Fibroblast of lung (primary cell): ENCODE measurements at regions not wholly inside any gene's neighbourhood (a gene's known extent, or its start where the extent isn't known, plus 50 kb on each side); places are given as distances from the start of the nearest gene placed in this dataset.

Source experiments
- DNase-seq, 2 donors: peaks; one replicate each; pipeline versions ENCODE4 v3.0.0 to v3.0.0-alpha.2; 2010; ENCODE audit warnings: low read depth in 2 of 2
- H2AFZ ChIP-seq: 2 replicates; pipeline ENCODE4 v1.5.1; 2012; ENCODE audit warnings: low read length, control low read depth, inconsistent platforms
- H3K27ac ChIP-seq: 2 replicates; pipeline ENCODE4 v1.5.1; 2011; ENCODE audit warnings: low read length, control low read depth; ENCODE audit not compliant: insufficient read depth
- H3K27me3 ChIP-seq: 2 replicates; pipeline ENCODE4 v1.5.1; 2011; ENCODE audit warnings: mild to moderate bottlenecking, low read length; ENCODE audit not compliant: control insufficient read depth, insufficient read depth
- H3K36me3 ChIP-seq: 2 replicates; pipeline ENCODE4 v1.5.1; 2011; ENCODE audit warnings: low read length; ENCODE audit not compliant: control insufficient read depth, insufficient read depth
- H3K4me1 ChIP-seq: 2 replicates; pipeline ENCODE4 v1.5.1; 2011; ENCODE audit warnings: low read length; ENCODE audit not compliant: control insufficient read depth, insufficient read depth; ENCODE audit errors: extremely low read depth
- H3K4me2 ChIP-seq: 2 replicates; pipeline ENCODE4 v1.5.1; 2011; ENCODE audit warnings: low read length, control low read depth; ENCODE audit not compliant: insufficient read depth; ENCODE audit errors: extremely low read depth
- H3K4me3 ChIP-seq, 4 experiments: fragments of 200-600 bp in 1 of 4; sonication (generic) in 1 of 4; replicated peaks in 1 of 4; 2 replicates each; pipeline ENCODE4 v1.5.1; 2011 to 2016; ENCODE audit warnings: low read length in 4 of 4, low read depth in 3 of 4, mild to moderate bottlenecking in 3 of 4, control low read depth in 2 of 4, inconsistent platforms in 1 of 4, mixed read lengths in 1 of 4; ENCODE audit not compliant: insufficient read depth in 1 of 4; ENCODE audit errors: control extremely low read depth in 1 of 4
- H3K79me2 ChIP-seq: 2 replicates; pipeline ENCODE4 v1.5.1; 2012; ENCODE audit warnings: mild to moderate bottlenecking, low read length, inconsistent platforms; ENCODE audit not compliant: control insufficient read depth, insufficient read depth
- H3K9ac ChIP-seq: 2 replicates; pipeline ENCODE4 v1.5.1; 2011; ENCODE audit warnings: mild to moderate bottlenecking, low read length, control low read depth; ENCODE audit not compliant: insufficient read depth
- H3K9me3 ChIP-seq: 2 replicates; pipeline ENCODE4 v1.5.1; 2012; ENCODE audit warnings: low read depth, low read length; ENCODE audit not compliant: control insufficient read depth, insufficient read depth
- H4K20me1 ChIP-seq: 2 replicates; pipeline ENCODE4 v1.5.1; 2011; ENCODE audit warnings: low read length; ENCODE audit not compliant: control insufficient read depth, insufficient read depth; ENCODE audit errors: extremely low read depth
- EZH2 ChIP-seq: IDR thresholded peaks from 2 replicates; pipeline ENCODE4 v1.5.1; 2012; ENCODE audit warnings: low read length, control low read depth, mild to moderate bottlenecking; ENCODE audit errors: missing control alignments
- TF ChIP-seq, protein P1 (sequence below), 2 donors: IDR thresholded peaks in 1 of 2; conservative IDR thresholded peaks in 1 of 2; 1 replicate in 1 of 2; 2 replicates in 1 of 2; pipeline ENCODE4 v1.5.1; 2011 to 2012; ENCODE audit warnings: low read length in 2 of 2, control low read depth in 1 of 2, inconsistent platforms in 1 of 2, low read depth in 1 of 2, mild to moderate bottlenecking in 1 of 2

- H3K27ac ChIP-seq, result no peak overlapping the region
- H4K20me1 ChIP-seq, result no peaks in the 10 kb centered on the region
- H3K27me3 ChIP-seq, result no peaks in the 10 kb centered on the region
- no peaks in the 10 kb centered on the region for H3K79me2 ChIP-seq
- no peak overlapping the region for H3K9ac ChIP-seq
- H3K9me3 ChIP-seq, result no peaks in the 10 kb centered on the region
- H2AFZ ChIP-seq, result no peak overlapping the region
- TF ChIP-seq EZH2, result no peak
- TF ChIP-seq, protein P1, sequence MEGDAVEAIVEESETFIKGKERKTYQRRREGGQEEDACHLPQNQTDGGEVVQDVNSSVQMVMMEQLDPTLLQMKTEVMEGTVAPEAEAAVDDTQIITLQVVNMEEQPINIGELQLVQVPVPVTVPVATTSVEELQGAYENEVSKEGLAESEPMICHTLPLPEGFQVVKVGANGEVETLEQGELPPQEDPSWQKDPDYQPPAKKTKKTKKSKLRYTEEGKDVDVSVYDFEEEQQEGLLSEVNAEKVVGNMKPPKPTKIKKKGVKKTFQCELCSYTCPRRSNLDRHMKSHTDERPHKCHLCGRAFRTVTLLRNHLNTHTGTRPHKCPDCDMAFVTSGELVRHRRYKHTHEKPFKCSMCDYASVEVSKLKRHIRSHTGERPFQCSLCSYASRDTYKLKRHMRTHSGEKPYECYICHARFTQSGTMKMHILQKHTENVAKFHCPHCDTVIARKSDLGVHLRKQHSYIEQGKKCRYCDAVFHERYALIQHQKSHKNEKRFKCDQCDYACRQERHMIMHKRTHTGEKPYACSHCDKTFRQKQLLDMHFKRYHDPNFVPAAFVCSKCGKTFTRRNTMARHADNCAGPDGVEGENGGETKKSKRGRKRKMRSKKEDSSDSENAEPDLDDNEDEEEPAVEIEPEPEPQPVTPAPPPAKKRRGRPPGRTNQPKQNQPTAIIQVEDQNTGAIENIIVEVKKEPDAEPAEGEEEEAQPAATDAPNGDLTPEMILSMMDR (conservative IDR thresholded peaks at IDR 0.05 in 1 of 2, IDR thresholded peaks at IDR 0.05 in 1 of 2; ENCODE audit: low read depth in 1 of 2, low read length in 2 of 2), result no peak
- no peaks in the 10 kb centered on the region for H3K36me3 ChIP-seq
- no peaks in the 10 kb centered on the region for H3K4me1 ChIP-seq
- H3K4me3 ChIP-seq, result no peak overlapping the region
- no peak for DNase-seq
- no peak overlapping the region for H3K4me2 ChIP-seq
These were observed 1957.4 kb upstream of the TENM3 start for GRCh38 chr4:180285796-180286195.

- H3K27me3 ChIP-seq, result no peaks in the 10 kb centered on the region
- no peak overlapping the region for H3K4me3 ChIP-seq
- H3K4me1 ChIP-seq, result no peaks in the 10 kb centered on the region
- TF ChIP-seq, protein P1 (conservative IDR thresholded peaks at IDR 0.05 in 1 of 2, IDR thresholded peaks at IDR 0.05 in 1 of 2; ENCODE audit: low read depth in 1 of 2, low read length in 2 of 2), result no peak
- no peak for TF ChIP-seq EZH2
- no peak overlapping the region for H2AFZ ChIP-seq
- no peaks in the 10 kb centered on the region for H3K9me3 ChIP-seq
- H3K79me2 ChIP-seq, result no peaks in the 10 kb centered on the region
- no peak for DNase-seq
- no peak overlapping the region for H3K9ac ChIP-seq
- no peaks in the 10 kb centered on the region for H3K36me3 ChIP-seq
- no peaks in the 10 kb centered on the region for H4K20me1 ChIP-seq
- no peak overlapping the region for H3K27ac ChIP-seq
- no peak overlapping the region for H3K4me2 ChIP-seq
These were observed 1950.9 kb upstream of the TENM3 start for GRCh38 chr4:180292339-180292738.

GRCh38 chr4:180296036-180296599 is 1947.1 kb upstream of the TENM3 start:
- Histone ChIP-seq H3K79me2 (no peaks in the 10 kb centered on the region), H3K4me1 (no peaks in the 10 kb centered on the region), H4K20me1 (no peaks in the 10 kb centered on the region), H2AFZ (no peak overlapping the region), H3K9ac (no peak overlapping the region), H3K27me3 (no peaks in the 10 kb centered on the region), H3K36me3 (no peaks in the 10 kb centered on the region), H3K27ac (no peak overlapping the region), H3K4me3 (no peak overlapping the region), H3K4me2 (no peak overlapping the region), H3K9me3 (no peaks in the 10 kb centered on the region)
- DNase-seq, result no peak
- no peak for TF ChIP-seq EZH2
- TF ChIP-seq, protein P1 (conservative IDR thresholded peaks at IDR 0.05 in 1 of 2, IDR thresholded peaks at IDR 0.05 in 1 of 2; ENCODE audit: low read depth in 1 of 2, low read length in 2 of 2), result no peak
